A673 (cell line): ENCODE measurements at regions not wholly inside any gene's neighbourhood (a gene's known extent, or its start where the extent isn't known, plus 50 kb on each side); places are given as distances from the start of the nearest gene placed in this dataset.

ENCODE experiments used
- CTCF ChIP-seq: fragments of 300-800, 200-600 bp; sonication (generic); conservative IDR thresholded peaks from 2 replicates; pipeline ENCODE4 v1.5.1; 2017; ENCODE audit warnings: low read depth, mild to moderate bottlenecking, antibody characterized with exemption, low read length, moderate library complexity, mixed read lengths
- EZH2 ChIP-seq: fragments of 200-600 bp; sonication (generic); IDR thresholded peaks from 2 replicates; pipeline ENCODE4 v1.6.1; 2017; ENCODE audit warnings: borderline replicate concordance, low read depth, mild to moderate bottlenecking, mixed read lengths, antibody characterized with exemption, low read length; ENCODE audit not compliant: poor library complexity, severe bottlenecking

- no peak for TF ChIP-seq EZH2
- no peak for TF ChIP-seq CTCF
Measured at GRCh38 chr12:24175284-24175683, 225.8 kb upstream of the SOX5 start.
